VCaP (cell line): ENCODE measurements at regions not wholly inside any gene's neighbourhood (a gene's known extent, or its start where the extent isn't known, plus 50 kb on each side); places are given as distances from the start of the nearest gene placed in this dataset.

Experiments
- H3K27ac ChIP-seq: fragments of 450-650 bp; 2 replicates; pipeline ENCODE4 v1.5.1; 2017
- TF ChIP-seq, protein P1 (sequence below): fragments of 450-650 bp; conservative IDR thresholded peaks from 2 replicates; pipeline ENCODE4 v1.5.1; 2017; ENCODE audit warnings: mild to moderate bottlenecking, moderate library complexity

DNA sequence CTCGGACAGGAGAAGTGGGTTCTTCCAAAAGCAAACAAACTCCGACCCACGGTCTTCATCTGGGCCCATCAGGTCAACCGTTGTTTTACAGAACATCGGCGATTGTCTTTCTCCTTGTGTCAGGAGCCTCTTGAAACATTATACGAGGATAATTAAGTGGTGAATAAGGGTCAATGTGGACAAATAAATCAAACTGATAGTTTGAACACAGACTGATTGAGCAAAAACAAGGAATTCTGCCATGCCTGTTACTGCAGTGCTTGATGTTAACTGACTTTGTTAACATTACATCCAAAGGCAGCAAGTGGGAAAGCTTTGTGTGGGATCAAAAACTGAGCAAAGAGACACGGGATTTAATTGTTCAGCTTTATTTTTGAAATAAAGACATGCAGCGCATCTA lies 101.1 kb upstream of the IFNGR1 start:
- TF ChIP-seq, protein P1, sequence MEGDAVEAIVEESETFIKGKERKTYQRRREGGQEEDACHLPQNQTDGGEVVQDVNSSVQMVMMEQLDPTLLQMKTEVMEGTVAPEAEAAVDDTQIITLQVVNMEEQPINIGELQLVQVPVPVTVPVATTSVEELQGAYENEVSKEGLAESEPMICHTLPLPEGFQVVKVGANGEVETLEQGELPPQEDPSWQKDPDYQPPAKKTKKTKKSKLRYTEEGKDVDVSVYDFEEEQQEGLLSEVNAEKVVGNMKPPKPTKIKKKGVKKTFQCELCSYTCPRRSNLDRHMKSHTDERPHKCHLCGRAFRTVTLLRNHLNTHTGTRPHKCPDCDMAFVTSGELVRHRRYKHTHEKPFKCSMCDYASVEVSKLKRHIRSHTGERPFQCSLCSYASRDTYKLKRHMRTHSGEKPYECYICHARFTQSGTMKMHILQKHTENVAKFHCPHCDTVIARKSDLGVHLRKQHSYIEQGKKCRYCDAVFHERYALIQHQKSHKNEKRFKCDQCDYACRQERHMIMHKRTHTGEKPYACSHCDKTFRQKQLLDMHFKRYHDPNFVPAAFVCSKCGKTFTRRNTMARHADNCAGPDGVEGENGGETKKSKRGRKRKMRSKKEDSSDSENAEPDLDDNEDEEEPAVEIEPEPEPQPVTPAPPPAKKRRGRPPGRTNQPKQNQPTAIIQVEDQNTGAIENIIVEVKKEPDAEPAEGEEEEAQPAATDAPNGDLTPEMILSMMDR = no peak
- H3K27ac ChIP-seq = no peak overlapping the region

DNA sequence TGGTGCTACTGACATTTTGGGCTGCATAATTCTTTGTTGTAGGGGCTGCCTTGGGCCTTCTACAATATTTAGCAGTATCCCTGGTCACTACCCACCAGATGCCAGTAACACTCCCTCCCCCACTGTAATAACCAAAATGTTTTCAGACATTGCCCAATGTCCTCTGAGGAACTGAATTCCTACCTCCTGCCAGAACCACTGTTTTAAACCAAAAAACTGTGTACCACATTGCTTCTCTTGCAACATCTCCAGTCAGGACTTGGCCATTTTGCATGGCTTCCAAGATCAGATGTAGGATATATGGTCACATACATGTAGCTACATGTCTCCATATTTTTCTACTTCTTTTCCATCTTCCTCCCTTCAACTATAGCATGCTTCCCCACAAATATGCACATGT lies 97.4 kb upstream of the IFNGR1 start:
- H3K27ac ChIP-seq = no peak overlapping the region
- TF ChIP-seq, protein P1 = no peak

DNA sequence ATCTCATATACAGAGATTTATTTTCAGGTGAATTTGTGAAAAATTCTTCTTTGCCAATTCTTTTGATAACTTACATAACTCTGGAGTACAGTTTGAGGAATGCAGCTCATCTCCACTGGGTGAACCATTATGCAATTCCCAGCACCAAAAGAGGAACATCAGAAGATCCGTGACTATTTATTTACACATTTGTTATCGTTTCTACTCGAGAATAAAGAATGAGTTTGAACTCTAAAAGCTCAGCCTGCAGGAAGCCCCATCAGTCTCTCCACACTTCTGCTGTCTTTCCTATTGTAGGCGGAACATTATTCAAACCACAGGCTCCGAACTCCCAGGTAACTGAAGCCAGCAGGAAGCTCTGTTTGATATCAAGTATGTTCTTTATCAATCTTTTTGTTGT lies 95.9 kb upstream of the IFNGR1 start:
- TF ChIP-seq, protein P1 = no peak
- no peak overlapping the region for H3K27ac ChIP-seq

DNA sequence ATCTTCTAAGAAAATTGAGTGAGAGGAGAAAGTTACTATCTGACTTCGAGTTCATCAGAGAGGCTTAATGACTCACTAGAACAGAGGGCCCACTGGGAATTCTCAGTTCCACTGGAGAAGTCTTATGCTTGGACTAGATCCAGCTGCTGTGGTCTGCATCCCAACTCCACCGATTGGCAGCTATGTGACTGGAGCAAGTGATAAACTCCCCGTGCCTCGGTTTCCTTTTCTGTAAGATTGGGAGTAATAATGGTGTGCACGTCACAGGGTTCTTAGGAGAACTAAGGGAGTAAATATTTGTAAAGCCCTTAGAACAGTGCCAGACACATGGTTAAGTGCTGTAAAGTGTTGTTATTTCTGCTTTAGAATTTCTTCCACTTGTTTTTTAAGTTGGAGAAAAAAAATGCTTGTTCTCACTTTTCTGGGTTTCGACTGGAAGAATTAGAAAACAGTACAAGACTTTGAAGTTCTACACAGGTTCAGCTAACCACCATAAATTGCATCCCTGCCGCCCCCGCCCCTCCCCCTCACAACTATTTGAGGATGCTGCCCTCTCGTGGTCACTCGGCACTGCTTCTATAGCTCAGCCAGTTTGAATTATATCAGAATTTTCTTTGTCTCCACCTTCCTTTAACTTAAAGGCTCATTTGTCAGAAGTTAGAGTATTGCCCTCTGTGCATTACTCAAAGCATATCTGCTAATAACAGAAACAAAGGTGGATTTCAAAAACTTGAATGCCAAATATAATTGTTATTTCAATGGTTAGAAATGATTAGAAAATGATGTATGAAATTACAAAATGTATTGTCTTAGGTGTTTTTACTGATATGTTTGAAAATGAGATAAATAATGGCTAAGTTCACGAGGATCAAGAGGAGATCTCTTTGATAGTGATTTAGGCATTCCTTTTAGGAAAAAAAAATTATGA lies 95.0 kb upstream of the IFNGR1 start:
- TF ChIP-seq, protein P1 = peak; percentile 88
- no peak overlapping the region for H3K27ac ChIP-seq

DNA sequence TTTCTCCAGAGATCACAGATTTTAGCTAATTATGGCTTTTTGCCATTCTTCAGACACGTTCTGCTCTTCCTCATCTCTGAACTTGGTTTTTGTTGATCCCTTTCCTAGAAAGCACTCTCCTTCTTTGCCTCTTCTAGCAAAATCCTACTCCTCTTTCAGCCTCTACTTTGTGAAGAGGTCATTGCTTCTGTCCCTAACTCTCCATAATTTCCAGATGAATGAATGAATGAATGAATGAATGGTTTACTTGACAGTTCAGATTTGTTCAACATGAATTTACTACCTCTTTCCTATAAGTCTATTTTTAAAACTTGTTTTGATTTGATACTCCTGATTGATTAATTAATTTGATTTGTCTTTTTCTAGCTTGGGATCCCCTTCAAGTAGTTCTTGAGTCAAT lies 94.0 kb upstream of the IFNGR1 start:
- H3K27ac ChIP-seq = no peak overlapping the region
- TF ChIP-seq, protein P1 = no peak

DNA sequence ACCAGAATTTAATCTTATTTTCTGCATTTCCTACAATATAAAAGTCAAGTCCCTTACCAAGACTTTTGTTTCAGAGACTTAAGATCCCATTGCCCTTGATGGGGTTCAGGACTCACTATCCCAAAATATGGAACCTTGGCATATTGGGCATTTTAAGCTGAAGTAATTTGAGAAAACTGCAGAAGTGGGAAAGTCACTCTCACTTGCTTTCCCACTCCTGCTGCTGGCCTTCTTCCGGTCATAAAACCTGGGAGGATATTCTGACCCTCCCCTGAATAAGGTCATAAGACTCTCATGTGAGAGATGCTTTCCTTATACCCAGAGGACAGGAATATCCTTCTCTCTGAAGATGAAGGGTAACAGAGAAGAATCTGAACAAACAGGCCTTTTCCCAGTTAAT lies 92.8 kb upstream of the IFNGR1 start:
- no peak overlapping the region for H3K27ac ChIP-seq
- TF ChIP-seq, protein P1 = no peak

DNA sequence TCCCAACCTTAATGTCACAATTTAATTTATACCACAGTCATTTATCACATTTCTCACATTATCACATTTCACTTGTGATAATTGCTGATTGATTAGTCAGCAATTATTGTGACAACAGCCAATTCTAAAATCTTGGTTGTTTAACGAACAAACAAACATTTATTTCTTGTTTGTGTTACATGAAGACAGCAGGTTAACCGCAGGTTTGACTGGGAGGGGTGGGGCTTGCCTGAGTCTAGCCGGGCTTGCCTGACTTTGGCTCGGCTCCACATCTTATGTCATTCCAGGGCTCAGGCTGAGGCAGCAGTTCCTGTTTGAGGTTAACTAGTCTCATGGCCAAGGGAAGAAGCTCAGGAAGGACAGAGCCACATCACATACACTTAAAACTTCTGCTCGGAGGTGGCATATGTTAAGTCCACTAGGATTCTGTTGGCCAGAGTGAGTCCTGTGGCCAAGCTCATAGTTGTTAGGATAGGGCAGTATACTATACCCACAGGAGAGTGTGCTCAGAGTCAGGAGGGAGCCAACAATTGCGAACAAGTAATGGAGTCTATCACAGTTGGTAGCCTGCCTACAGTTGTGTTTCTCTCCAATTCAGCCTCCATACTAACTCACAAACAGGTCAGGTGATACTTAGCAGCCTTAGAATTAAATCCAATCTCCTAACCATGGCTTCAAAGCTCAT lies 90.0 kb upstream of the IFNGR1 start:
- peak overlapping the region; percentile 62 for H3K27ac ChIP-seq
- TF ChIP-seq, protein P1 = no peak
